SU-DHL-6 (cell line): ENCODE measurements at regions not wholly inside any gene's neighbourhood (a gene's known extent, or its start where the extent isn't known, plus 50 kb on each side); places are given as distances from the start of the nearest gene placed in this dataset.

Experiments
- CTCF ChIP-seq: fragments of 200-600 bp; sonication (generic); IDR thresholded peaks from one replicate; pipeline ENCODE4 v1.5.1; 2017; ENCODE audit warnings: antibody characterized with exemption, mild to moderate bottlenecking, low read length, moderate library complexity; ENCODE audit not compliant: insufficient read depth, poor library complexity, severe bottlenecking
- EZH2phosphoT487 ChIP-seq: fragments of 200-600 bp; sonication (generic), shearing (Covaris generic); conservative IDR thresholded peaks from 2 replicates; pipeline ENCODE4 v1.6.1; 2018; ENCODE audit warnings: mild to moderate bottlenecking, antibody characterized with exemption, low read length, moderate library complexity, mixed read lengths

- TF ChIP-seq CTCF (no peak), EZH2phosphoT487 (no peak)
Observed at GRCh38 chr3:155012584-155012983, 67.5 kb upstream of the MME start.
